GM18870 (cell line): ENCODE measurements at regions not wholly inside any gene's neighbourhood (a gene's known extent, or its start where the extent isn't known, plus 50 kb on each side); places are given as distances from the start of the nearest gene placed in this dataset.
"Not testable (repeated sequence)": the region's sequence is repeated elsewhere in the genome, so short reads cannot be mapped to it uniquely, and the experiment has no call there.

Source experiments
- ATAC-seq: cut with Tn5 transposase; IDR thresholded peaks from one replicate; pipeline ENCODE4 v1.9.1; 2021; ENCODE audit warnings: moderate library complexity; ENCODE audit not compliant: unreplicated experiment

DNA sequence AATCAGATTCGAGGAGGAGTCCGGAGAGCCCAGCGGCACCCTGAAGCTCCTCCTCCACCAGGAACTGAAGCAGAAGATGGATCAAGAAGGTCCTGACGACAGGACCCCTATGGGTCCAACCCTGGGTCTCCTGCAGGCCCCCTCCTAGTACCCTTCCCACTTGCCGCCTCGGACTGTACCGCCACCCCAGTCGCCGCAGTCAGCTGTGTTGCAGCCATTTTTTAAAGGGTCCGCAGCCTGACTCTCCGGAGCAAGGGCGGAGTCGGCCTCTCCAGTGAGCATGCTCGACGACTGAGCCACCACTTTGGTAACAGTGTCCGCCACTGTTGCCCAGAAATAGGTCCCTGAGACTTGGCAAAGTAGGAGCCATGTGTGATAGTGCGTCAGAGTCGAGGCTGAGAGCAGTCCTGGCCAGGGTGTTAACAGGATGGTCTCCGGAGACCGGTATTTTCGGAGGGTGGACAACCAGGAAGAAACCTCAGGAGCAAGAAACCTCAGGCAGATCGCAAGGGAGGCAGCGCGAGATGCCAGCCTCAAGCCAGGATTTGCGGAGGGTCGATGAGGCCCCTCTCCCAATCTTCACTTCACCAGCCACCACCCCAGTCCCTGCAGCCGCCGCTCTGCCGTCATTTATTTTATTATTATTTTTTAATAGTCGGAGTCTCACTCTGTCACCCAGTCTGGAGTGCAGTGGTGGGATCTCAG lies 294.6 kb upstream of the ZNF337 start:
- ATAC-seq: no peak

DNA sequence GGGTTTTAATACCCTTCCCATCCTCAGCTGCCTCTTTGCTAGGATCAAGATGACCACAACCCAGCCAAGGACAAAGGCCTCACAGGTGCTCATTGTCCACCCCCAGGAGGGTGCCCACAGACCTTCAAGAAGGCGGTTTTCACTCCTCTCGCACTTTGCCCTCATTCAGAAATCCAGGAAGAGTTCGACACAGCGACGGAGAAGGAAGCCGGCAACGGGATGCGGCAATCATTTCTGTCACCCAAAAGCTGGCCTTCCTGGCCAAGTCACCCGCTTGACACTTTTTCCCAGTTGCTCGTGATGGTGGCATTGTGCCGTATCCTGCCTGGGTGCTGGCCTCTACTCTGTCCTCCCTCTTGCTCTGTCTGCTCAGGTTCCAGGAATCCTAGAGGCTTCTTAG lies 293.0 kb upstream of the ZNF337 start:
- ATAC-seq: not testable (repeated sequence)

DNA sequence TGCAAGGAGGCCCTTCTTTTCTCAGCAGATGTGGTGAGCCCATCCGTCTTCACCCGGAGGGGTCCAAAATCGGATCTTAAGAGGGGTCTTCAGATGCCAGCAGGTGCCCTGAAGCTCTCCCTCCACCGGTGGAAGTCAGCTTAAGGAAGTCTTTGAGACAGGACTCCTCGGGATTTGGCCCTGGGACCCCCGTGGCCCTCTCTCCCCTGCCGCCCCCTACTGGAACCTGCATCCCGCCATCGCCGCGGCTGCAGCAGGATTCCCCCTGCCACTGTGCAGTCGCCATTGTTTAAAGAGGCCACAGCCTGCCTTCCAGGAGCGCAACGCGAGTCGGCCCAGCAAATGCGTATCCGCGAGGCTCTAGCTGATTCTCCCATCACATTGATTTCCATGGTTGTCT lies 292.5 kb upstream of the ZNF337 start:
- no peak for ATAC-seq

DNA sequence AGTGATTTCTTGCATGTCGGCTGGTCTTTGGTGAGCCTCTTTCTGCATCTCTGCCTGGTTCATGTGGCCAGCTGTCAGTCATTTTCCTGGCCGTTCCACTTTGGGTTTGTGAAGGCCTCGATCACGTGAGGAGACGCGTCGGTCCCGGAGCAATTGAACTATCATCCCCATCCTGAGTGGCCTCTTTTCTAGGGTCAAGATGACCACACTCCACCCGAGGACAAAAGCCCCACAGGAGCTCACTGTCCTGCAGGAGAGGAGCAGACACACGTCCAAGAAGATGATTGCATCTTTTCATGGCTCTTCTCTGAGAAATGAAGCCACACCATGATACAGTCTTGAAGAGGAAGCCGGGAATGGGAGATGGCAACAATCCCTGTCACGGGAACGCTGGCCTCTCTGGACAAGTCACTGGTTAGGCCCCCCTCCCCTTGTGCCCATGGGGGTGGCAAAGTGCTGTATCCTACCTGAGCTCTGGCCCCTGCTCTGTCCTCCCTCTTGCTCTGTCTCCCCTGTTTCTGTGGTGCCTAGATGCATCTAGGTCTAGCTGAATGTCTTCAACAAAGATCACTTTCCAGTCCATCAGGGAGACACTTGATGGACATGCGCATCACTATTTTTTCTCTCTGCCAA lies 291.4 kb upstream of the ZNF337 start:
- not testable (repeated sequence) for ATAC-seq

- ATAC-seq: no peak
Observed at GRCh38 chr20:25987073-25987927, 290.6 kb upstream of the ZNF337 start.

GRCh38 chr20:25985597-25985996 lies 288.9 kb upstream of the ZNF337 start:
- no peak for ATAC-seq

DNA sequence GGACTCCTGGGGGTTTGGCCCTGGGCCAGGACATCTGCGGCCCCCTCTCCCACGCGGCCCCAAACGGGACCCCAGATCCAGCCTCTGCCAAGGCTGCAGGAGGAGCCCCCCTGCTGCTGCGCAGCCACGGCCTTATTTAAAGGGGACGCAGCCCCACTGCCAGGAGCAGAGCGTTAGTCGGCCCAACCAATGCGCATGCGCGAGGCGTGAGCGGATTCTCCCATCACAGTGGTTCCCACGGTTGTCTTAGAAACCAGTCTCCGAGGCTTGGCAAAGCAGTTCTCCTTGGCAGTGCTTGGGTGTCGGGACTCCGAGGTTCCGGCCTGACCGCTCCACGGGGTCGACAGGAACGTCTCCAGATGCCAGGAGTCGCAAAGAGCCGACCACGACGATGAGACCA lies 288.3 kb upstream of the ZNF337 start:
- ATAC-seq: no peak

DNA sequence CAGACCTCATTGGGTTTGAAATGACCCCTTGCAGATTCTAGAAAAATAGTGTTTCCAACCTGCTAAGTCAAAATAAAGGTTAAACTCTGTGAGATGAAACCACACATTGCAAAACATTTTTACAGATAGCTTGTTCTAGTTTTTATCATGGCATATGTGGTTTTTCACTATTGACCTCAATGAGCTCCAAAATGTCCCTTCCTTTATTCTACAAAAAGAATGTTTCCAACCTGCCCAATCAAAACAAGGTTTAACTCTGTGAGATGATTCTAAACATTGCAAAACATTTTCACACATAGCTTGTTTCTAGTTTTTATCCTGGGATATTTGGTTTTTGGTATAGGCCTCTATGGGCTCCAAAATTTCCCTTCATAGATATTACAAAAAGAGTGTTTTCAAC lies 286.0 kb upstream of the ZNF337 start:
- not testable (repeated sequence) for ATAC-seq

DNA sequence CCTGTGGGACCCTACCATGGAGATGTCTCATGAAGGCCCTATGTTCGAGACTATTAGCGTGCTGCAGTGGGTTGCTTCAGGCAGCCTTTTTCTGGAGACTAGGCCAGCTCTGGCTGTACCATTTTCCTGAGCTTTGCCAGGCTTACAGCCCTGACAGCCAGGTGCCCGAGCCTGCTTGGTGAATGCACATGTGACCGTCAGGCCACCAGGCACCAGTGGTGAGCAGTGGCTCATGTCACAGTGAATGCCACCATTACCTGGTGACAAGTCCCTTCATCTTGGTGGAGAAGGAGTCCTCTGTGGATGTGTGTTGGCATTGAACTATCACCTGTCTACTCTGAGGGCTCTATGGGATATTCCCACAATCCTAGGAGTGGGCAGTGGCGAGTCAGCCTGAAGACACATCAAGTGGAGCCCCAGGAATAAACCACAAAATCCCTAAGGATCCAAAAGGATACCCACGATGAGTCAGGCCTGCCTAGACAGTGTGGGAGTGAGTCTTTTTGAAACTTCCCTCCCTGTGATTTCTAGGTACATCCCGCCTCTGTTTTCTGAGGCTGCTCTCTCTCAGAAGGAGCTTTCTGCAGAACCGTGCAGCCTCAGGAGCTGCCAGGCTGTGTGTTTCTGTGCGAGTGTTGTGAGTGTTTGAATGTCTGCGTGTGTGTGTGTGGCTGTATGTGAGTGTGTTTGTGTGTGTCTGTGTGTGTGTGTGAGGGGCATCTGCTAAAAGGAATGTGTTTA lies 282.0 kb upstream of the ZNF337 start:
- not testable (repeated sequence) for ATAC-seq

DNA sequence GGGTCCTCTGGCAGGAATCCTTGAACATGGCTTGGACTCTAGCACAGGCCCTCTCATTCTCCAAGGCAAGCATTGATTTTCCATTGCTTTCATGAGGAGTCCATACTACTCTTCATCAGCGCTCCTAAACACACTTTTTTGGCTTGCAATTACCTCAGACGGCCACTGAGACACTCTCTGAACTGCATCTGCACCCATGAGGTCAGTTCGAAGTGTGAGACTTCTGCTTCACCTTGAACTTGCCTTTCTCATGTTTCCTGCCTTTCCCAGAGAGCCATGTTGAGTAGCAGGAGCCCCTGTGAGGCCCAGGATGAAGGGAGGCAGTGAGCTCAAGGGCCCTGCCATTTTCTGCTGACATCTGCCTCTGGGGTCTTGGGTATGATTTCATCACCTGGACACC lies 279.2 kb upstream of the ZNF337 start:
- ATAC-seq: not testable (repeated sequence)

GRCh38 chr20:25965203-25965602 lies 268.6 kb upstream of the ZNF337 start:
- not testable (repeated sequence) for ATAC-seq

DNA sequence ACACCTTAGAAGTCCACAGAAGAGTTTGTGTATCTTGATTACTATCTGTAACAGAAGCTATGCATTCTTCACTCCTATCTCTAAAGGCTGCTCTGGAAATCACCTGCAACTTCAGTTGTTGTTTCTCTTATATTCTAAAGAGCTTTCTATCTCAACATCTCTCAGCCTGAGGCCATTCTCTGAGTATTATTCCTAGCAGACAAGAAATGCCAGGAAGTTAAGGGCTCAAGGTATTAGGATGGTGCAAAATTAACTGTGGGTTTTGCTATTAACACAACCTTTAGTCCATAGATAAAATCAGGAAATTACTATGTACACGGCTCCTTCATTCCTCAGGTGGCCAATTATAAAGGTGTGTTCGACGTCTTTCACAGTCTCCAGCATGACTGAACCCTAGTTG lies 257.2 kb upstream of the ZNF337 start:
- not testable (repeated sequence) for ATAC-seq

GRCh38 chr20:25935230-25935629 lies 238.6 kb upstream of the ZNF337 start:
- ATAC-seq: not testable (repeated sequence)

DNA sequence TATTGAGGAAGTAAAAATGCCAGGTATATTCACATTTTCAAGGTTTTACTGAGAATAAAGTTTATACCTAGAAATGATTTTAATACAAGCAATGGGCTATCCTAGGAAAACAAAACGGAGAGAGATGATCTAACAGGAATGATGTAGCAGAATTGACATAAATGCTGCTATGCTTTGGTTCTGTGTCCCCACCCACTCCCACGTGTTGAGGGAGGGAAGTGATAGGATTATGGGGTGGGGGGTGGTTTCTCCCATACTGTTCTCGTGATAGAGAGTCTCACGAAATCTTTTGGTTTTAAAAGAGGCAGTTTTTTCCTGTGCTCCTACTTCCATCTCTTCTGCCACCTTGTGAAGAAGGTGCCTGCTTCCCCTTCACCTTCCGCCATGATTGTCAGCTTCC lies 236.2 kb upstream of the ZNF337 start:
- not testable (repeated sequence) for ATAC-seq

DNA sequence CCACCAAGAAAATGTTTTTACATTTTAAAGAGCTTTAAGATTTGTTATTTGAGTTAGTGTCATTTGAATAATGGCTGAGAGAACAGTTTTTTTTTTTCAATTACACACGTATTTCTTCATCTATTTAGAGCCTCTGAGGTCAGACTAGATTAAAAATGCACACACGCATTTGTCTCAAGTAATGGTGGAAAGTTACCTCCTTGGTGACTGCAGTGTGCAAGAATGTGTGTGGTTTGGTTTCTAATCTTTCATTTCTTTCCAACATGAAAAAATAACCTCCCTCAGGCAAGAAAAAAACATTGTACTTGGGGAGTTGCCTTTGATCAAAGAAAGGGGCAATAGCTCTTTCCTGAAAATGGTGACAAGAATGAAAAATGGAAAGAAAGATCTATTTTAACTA lies 235.5 kb upstream of the ZNF337 start:
- not testable (repeated sequence) for ATAC-seq

DNA sequence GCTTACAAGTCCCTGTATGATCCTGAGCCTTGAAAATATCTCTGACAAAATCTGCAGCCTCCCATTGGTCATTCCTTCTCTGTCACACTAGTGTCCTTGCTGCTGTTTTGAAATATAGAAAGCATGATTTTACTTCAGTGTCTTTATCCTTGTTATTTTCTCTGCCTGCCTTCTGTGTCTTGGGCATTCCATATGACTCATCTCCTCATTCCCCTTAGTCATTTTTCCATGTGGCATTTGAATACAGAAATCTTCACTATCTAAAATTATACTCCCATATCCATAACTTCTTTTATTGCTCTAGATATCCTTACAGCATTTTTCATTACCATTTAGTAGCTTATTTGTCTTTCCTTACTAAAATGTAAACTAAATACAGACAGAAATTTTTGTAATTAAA lies 205.7 kb upstream of the ZNF337 start:
- ATAC-seq: not testable (repeated sequence)

- ATAC-seq: not testable (repeated sequence)
Observed at GRCh38 chr20:25898663-25899062, 202.0 kb upstream of the ZNF337 start.

GRCh38 chr20:25879096-25879495 lies 182.4 kb upstream of the ZNF337 start:
- not testable (repeated sequence) for ATAC-seq

DNA sequence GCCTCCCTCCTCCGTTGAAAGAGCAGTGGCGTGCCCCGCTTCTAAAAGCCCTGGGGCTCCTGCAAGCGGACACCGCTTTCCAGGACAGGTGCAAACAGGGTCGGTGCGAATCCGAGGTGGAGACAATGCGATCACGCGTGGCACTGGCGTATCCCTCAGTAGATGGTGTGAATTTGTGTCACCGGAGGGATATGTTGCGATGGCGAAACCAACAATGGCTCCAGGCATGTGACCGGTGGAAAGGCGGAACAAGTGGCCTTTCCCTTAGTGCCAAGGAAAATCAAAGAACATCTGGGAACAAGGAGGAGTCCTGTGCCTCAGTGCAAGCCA lies 172.0 kb upstream of the ZNF337 start:
- not testable (repeated sequence) for ATAC-seq

DNA sequence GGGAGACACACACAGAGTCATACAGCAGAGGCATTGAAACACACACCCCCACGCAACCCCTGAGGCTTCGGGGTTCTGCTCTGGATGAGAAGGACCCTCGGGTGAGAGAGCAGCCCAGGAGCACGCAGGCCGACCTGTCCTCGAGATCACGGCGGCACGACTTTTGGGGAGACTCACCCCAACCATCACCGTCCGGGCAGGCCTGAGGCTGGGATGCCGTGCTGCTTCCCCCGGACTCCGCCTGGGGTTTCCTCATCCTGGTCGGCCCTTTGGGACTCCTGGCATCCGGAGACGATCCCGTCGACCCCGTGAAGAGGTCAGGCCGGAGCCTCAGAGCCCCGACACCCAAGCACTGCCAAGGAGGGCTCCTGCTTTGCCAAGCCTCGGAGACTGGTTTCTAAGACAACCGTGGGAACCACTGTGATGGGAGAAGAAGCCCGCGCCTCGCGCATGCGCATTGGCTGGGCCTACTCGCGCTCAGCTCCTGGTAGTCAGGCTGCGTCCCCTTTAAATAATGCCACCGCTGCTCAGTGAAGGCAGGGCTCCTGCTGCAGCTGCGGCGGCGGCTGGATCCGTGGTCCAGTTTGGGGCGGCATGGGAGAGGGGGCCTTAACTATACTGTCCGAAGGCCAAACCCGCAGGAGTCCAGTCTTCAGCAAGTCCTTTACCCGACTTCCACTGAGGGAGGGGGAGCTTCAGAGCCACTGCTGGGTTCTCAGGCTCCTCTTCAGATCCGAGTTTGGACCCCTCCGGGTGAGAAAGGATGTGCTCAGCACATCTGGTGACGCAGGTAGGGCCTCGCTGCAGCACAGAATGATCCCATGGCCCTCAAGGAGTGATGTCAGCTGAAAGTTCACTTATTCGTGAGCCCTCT lies 171.4 kb upstream of the ZNF337 start:
- ATAC-seq: no peak
